SIG-M5 treated with dmso at 0.1 percent for 504 hours (cell line): ENCODE measurements at regions not wholly inside any gene's neighbourhood (a gene's known extent, or its start where the extent isn't known, plus 50 kb on each side); places are given as distances from the start of the nearest gene placed in this dataset.
"Not testable (repeated sequence)": the region's sequence is repeated elsewhere in the genome, so short reads cannot be mapped to it uniquely, and the experiment has no call there.

Experiments used
- DNase-seq: peaks from one replicate; lab custom pipeline; 2025; ENCODE audit not compliant: unreplicated experiment; lab: John Stamatoyannopoulos, UW

DNA sequence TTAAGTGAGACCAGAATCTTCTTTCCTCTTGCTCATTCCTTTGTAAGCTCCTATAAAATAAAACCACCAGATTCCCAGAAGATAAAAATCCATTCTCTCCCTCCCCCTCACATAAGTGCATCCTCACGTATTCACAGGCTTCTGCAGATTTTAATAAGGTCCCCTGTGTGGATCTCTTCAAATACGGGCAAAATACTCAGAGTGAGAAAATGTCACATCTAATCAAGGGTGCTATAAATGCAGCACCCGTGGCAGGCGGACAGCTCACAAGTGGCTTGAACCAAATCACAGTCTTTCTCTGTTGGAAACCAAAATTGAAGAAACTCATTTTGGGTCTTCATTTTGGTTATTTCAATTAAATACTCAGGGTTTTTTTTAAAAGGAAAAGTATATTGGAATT is 212.9 kb upstream of the CMC1 start:
- DNase-seq, result no peak

DNA sequence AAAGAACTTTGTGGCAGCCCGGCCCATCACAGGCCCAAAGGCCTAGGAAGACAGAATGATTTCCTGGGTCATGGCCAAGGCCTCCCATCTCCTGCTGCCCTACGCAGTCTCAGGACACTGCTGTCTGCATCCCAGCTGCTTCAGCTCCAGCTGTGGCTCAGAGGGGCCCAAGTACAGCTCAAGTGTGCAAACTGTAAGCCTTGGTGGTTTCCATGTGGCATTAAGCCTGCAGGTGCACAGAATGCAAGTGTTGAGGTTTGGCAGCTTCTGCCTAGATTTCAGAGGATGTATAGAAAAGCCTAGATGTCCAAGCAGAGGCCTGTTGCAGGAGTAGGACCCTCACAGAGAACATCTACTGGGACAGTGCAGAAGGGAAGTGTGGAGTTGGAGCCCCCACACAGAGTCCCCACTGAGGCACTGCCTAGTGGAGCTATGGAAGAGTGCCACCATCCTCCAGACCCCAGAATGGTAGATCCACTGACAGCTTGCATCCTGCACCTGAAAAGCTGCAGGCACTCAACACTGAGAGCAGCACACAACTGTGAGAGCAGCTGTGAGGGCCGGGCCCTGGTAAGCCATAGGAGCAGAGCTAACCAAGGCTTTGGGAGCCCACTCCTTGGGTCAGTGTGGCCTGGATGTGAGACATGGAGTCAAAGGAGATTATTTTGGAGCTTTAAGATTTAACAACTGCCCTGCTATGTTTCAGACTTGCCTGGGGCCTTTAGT is 208.2 kb upstream of the CMC1 start:
- no peak for DNase-seq

DNA sequence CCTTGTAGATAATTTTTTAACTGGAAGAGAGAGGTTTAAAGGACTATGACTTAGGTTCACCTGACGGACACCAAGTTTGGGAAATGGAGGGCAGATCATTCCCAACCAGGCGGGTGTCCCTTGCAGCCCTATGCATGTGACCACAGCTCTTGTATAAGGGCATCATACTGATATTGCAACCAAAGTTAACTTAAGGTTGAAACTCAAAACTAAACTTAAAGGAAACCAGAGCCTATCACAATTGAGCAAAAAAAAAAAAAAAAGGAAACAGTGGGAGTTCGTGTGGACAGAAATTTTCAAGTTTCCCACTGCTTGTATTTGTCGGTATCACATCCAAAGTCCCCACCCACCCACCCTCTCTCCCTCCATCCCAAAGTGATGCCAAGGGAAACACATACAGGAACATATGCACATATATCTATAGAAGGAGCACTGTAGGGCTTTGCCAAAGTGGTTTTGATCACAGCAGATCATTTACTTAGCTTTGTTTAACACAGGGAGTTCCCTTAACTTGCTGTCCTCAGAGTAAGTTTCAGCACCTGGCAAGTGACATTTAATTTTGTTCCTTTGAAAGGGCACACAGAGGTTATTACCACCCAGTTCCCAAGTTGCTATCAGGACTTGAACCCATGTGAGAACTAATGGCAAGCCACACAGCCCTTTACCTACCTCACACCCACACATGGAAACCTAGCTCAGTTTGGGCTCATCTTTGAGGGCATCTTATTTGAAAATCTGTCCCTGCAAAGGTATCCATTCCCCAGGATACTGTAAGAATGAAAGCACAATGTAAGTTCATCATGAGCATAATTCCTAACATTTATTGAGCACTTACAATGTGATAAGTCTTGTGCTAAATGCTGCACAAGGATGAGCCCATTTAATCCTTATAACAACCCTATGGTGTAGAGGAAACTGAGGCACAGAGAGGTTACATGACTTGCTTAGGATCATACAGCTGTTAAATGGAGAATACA is 204.5 kb upstream of the CMC1 start:
- no peak for DNase-seq

DNA sequence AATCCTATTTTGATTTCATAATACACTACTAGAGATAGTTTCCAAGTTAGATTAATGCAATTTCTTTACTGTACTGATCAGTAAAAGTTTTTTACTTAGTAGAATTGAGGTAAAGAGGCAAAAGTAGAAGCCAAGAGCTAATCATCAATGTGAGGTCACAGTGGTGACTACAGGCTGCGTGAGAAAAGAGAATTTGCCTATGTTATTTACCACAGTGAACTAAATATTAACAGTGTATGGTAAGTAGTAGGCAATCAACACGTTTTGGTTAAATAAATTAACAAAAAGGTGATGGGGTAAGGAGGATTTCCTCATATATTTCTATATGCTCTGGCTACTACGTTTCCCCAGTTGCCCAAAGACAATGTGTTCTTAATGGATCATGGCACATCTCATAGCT is 202.2 kb upstream of the CMC1 start:
- DNase-seq, result no peak

DNA sequence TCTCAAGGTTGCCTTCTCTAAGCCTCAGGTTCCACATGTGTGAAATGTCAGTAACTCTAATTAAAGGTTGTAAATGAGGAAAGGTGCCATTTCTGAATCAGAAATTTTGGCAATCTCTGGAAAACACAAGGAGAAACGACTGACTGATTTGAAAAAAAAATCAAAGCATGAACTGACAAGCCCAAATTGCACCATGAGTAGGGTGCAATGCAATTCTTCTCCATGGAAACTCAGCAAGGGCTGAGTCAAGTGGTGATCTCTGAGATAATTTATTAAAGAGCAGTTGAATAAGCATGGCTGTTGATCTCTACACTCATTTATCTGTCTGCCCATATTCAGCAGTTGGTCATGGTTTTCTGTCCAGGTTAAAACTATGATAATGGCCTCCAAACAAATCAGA is 201.6 kb upstream of the CMC1 start:
- no peak for DNase-seq

DNA sequence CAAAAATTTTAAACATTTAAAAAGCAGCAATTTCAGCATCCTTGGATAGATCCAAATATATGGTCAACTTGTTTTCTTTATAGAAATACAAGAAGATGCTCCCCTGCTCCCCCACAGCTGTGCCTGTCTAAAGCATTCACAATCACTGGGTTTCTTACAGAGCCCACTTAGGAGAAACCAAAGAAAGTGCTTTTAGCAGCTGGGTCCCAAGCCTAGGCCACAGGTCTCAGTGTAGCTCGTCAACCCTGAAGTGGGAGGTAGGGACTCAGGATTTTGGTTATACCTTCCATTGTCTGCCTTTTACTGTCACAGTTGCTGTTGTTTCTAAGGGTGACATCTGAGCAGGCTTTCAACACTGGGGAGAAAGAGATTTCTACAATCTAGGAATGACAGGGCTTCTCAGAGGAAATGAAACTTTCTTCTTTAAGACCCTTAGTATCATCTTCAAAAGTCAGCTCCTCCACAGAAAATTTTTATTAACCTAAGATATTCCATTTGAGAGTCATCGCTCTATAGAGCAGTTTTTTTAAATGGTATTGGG is 199.3 kb upstream of the CMC1 start:
- DNase-seq, result no peak

DNA sequence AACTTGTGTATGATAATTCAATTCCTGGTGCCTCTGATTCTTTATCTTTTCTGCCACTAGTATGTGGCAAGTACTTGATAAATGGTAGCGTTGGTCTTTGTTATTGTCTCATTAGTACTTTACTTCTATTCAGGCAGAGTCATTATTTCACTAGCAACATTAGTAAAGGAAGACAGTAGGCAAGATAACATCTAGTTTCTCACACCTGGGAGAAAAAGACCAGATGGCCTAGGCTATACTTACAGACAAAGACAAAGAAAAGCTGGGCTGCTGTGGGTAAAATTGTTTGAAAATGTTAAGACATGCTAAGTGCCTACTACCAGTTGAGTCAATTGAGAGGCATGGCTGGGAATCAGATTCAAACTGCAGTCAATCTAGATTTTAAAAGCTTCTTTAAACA is 198.7 kb upstream of the CMC1 start:
- DNase-seq, result no peak

DNA sequence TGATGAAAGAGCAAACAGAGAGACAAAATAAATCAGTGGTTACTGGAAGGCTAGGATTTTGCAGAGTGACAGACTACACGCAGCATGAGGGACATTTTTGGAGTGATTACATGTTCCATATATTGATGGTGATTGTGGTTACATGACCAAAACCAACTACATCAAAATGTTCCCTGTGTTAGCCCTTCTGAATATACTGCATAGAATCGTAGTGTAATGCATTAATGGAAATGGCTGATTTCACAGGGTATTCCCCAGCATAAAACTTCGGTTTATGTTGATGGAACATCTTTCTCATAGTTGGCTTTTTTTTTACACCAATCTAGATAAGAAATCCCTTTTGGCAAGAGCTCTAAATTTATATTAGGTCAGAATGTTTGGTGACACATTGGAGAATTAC is 191.3 kb upstream of the CMC1 start:
- no peak for DNase-seq

DNA sequence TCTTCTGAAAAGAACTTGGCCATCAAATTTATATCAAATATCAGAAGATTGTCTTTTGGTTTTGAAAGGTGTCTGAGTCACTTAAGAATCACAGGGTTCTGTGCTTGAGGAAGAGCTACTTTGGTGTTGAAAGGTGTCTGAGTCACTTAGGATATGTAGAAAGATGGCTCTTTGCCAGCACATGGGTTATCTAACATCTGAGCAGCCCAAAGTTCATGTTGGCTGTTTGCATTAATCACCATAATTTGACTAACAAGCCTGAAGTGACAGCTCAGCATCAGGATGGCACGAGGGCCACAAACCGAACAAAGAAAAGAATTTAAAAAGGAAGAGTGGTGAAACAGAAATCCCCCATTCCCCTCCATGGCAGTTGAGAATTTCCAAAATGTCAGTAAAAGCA is 190.5 kb upstream of the CMC1 start:
- DNase-seq, result peak; percentile 36

DNA sequence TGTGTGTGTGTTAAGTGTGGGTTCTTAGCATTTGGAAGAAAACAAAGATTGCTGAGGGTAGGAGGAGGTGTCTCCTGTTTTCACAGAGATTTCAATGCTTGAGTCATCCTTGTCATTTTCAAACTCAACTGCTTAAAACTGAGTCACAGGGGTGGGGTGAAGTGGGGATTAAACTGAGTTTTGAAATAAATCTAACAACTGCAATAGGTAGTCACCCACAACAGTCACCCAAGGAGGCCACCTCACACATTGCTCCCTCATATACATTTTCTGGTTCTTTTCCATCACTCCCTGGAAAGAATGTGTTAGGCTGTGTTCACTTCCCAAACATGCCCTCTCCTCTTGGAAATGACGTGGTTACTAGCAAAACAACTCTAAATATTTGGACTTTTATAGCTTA is 187.7 kb upstream of the CMC1 start:
- no peak for DNase-seq

DNA sequence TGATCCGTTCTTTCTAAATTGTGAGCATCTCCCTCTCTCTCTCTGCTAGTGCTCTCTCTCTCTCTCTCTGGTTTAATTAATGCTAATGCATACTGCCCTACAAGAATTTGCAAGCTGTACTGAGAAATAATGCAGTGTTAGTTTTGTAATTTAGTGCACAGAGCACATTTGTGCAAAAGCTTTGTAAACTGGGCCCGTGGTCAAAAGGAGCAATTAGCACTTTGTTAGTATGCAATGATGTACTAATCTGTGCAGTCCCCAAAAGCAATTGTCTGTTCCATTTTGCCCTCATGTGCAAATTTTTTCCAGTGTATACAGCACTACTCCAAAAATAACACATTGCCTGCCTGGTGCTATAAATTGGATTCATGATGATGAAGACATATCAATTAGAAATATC is 184.6 kb upstream of the CMC1 start:
- DNase-seq, result no peak

DNA sequence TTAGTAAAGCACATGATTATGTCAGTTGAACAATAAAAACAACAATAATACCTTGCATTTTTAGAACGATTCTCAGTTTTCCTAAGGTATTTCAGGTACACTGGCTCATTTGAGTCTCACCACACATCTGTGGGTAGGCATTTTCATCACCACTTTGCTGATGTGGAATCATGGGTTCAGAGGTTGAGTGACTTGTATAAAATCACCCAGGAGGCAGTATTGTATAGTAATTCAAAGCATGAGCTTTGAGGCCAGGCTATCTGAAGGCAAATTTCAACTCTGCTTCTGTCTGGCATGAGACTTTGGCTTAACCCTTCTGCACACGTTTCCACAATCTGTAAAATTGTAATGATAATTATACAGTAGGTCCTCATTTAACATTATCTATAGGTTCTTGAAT is 183.9 kb upstream of the CMC1 start:
- no peak for DNase-seq

DNA sequence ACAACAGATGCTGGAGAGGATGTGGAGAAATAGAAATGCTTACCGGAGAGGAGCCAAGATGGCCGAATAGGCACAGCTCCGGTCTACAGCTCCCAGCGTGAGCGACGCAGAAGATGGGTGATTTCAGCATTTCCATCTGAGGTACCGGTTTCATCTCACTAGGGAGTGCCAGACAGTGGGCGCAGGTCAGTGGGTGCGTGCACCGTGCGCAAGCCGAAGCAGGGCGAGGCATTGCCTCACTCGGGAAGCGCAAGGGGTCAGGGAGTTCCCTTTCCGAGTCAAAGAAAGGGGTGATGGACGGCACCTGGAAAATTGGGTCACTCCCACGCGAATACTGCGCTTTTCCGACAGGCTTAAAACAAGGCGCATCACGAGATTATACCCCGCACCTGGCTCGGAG is 182.2 kb upstream of the CMC1 start:
- DNase-seq, result not testable (repeated sequence)

DNA sequence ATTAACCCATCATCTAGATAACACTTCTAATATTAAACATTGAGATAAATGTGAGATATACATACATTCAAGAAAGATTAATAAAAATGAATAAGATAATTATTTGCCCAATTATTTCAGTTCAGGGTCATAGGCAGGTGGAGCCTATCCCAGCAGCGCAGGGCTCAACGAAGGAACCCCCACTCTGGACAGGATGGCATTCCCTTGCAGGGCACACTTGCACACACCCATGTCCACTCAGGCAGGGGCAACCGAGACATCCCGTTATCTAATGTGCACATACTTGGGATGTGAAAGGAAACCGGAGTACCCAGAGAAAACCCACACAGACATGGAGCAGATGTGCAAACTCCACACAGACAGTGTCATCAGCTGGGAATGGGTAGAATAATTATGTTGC is 175.4 kb upstream of the CMC1 start:
- DNase-seq, result no peak

DNA sequence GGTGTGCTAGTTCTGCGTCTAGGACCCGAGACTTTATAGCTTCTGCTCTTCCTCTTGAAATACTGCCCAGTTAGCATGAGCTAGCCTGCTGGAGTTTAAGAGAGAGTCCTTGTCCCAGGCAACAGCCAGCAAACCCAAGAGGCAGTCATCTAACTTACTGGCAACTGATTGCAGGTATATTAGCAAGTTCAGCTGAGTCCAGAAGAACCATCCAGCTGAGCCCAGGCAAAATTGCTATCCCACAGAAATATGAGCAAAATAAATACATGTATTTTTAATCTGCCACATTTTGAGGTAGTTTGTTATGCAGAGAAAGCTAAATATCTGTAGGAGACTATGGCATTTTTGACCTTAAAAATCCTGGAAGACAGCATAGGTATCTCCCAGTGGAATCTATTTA is 174.4 kb upstream of the CMC1 start:
- no peak for DNase-seq

DNA sequence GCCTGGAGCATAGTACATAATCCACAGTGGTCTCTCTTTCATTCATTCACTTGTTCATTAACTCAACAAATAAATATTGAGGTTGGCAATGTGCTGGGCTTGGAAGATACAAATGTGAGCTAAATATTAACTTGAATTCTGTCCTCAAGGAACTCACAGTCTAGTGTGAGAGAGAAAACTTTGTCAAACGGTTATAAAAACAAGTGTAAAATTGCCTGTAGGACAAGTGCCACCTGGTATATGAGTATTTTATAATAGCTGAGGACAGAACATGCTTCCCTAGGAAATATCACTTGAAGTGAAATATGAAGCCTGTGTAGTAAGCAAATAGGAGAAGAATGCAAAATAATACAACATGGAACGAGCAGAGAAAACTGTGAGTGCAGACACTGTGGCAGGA is 173.1 kb upstream of the CMC1 start:
- no peak for DNase-seq

DNA sequence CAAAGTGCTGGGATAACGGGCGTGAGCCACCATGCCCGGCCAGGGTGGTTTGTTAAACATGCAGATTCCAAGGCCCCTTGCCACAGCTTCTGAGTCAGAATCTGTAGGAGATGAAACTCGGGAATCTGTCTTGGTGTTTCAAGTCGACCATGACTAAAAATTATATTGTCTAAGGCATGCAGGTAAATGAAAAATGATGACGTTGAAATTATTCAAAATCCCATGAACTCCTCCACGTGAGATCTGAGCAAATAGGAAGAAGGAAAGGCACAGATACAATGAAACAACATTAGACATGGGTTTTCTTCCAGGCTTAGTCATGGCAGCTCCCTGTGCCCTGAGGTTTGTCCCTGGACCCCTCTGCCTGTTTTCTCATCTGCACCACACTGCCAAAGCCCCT is 172.0 kb upstream of the CMC1 start:
- DNase-seq, result no peak

DNA sequence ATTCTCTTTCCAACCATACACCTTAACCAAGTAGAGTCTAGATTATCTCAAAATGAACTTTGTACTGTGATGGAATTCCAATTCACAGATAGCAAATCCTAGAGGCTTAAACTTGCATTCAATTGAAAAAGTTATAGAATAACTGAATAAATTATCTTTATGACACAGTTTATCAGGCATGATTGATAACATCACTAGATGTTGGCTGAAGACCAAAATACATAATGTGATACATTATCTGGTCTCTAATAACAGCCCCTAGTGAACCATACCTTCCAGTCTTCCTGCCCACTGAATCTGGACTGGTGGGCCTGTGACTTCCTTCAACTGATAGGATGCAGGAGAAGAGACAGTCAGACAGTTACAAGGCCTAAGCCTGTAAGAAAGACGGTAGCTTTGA is 165.2 kb upstream of the CMC1 start:
- DNase-seq, result no peak

DNA sequence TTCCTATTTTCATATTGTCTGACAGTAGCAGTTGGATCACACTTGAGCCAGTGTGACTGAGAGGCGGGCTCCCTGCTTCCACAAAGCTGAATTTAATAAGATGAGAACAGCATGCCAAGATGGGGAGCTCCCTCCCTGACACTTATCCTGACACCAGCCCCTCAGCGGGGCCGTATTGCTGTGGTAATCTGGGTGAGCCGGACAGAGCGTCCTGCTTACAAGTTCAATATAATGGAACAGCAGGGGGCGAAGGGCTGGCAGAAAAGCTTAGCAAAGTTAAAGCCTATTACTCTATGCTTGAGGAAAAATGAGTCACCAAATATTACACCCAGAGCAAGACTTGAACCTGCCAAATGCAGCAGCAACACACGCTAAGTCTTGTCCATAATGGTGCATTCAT is 163.8 kb upstream of the CMC1 start:
- peak; percentile 6 for DNase-seq

DNA sequence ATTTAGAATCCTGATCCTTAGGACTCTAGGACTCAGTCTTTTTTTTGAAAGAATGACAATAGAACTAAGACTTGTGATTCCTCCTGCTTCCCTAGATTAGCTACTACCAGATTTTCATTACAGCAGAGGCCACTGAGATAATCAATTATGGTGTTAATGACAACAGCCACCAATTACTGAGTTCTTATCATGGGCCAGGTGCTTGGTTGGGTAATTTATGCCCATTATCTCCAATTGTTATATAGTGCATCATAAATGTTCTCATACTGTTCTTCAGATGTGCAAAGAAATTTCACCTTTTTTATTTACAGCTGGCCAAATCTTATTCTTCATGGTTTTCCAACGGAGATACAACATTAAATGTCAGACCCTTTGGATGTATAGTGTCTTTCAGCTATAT is 162.9 kb upstream of the CMC1 start:
- no peak for DNase-seq

DNA sequence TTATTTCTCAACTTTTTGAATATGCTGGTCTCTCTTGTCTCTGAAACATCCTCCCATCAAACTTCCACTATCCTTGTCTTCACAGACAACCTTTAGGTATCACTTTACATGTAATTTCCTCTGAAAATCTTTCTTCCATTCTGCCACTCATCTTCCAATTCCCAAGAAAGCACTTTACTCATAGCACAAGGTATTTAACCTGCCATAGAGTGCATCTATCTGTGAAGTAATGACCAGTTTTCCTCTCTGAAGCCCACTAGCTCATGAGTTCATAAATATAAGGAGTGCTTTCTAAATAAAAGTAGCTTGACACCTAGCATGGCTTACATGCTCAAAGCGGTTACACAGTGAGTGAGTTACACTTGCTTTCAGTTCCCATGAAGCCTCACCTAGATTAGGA is 160.7 kb upstream of the CMC1 start:
- no peak for DNase-seq

DNA sequence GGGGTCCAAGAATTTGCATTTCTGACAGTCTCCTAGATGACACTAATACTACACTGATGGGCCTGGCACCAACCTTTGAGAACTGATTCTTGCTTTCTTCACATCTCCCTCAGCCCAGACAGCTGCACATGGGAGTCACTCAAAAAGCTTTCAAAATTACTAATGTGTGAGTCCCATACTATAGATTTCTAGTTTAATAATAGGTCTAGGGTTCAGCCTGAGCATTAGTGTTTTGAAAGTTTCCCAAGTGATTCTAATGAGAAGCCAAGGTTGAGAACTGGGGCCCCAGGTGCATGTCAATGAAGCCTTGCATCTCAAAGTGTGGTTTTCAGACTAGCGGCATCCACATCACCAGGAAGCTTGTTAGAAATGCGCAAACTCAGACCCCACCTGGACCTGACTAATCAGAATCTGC is 159.9 kb upstream of the CMC1 start:
- DNase-seq, result no peak
